HUDEP-2 (cell line): ENCODE measurements at regions not wholly inside any gene's neighbourhood (a gene's known extent, or its start where the extent isn't known, plus 50 kb on each side); places are given as distances from the start of the nearest gene placed in this dataset.

Experiments
- DNase-seq, 76 experiments: peaks; one replicate each; lab custom pipeline; 2025; ENCODE audit not compliant: unreplicated experiment in 76 of 76; lab: John Stamatoyannopoulos, UW

GRCh38 chr22:47990481-47990880 is 1228.0 kb downstream of the TBC1D22A start:
- DNase-seq: no peak

- no peak for DNase-seq
Measured at GRCh38 chr22:47987885-47988515, 1225.5 kb downstream of the TBC1D22A start.

DNA sequence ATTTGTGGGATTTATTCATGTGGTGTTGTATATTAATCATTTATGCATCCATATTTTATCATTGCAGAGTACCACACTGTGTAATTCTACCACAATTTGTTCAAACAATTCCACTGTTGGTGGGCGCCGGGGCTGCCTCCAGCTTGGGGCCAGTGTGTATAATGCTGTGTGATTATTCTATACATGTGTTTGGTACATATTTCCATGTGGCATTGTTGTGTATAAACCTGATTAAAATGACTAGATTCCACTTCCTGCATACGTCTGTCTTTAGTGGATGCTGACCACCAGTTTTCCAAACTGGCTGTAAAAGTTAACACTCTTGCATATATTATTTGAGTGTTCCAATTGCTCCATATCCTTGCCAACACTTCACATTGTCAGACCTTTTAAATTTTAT is 1213.8 kb downstream of the TBC1D22A start:
- DNase-seq: no peak

- no peak for DNase-seq
Measured at GRCh38 chr22:47967831-47968230, 1205.4 kb downstream of the TBC1D22A start.

- DNase-seq: no peak
Measured at GRCh38 chr22:47966316-47966715, 1203.9 kb downstream of the TBC1D22A start.

GRCh38 chr22:47965896-47966295 is 1203.4 kb downstream of the TBC1D22A start:
- no peak for DNase-seq

- DNase-seq: no peak
Measured at GRCh38 chr22:47965066-47965465, 1202.6 kb downstream of the TBC1D22A start.

- DNase-seq: no peak
Measured at GRCh38 chr22:47963660-47964059, 1201.2 kb downstream of the TBC1D22A start.

- no peak for DNase-seq
Measured at GRCh38 chr22:47957649-47958048, 1195.2 kb downstream of the TBC1D22A start.

- DNase-seq: no peak
Measured at GRCh38 chr22:47954107-47954506, 1191.7 kb downstream of the TBC1D22A start.

DNA sequence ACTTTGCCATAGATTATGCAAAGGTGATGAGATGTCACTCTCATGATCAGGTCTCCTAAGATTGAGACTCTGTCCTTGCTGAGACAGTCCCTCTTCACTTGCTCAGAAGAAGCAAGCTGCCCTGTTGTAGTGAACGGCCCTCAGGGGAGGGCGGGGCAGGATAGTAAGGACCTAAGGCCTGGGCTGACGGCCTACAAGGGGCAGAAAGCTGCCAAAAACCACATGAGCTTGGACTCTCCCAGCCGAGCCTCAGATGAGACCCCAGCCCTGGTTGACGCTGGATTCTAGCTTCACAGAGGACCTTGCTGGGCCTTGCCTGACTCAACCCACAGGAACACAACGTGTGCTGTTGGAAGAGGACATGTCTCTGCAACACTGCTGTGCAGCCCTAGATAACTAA is 1182.5 kb downstream of the TBC1D22A start:
- DNase-seq: no peak

GRCh38 chr22:47943729-47944700 is 1181.6 kb downstream of the TBC1D22A start:
- DNase-seq: no peak

DNA sequence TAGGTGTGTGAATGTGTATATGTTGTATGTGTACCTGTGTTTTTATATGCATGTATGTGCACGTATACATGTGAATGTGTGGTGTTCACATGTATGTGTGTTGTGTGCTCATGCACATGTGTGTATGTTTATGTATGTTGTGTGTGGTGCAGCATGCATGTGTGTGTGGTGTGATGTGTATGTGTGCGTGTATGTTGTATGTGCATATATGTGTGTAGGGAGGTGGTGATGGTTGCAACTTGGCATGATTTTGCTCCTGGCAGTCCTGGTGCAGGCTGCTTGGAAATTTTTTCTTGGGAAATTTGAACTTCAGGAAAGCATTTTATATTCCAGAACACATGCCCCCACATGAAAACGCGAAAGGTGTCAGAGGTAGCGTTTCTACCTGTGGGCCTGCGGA is 1177.8 kb downstream of the TBC1D22A start:
- no peak for DNase-seq

- no peak for DNase-seq
Measured at GRCh38 chr22:47933891-47934290, 1171.4 kb downstream of the TBC1D22A start.

GRCh38 chr22:47933226-47933625 is 1170.8 kb downstream of the TBC1D22A start:
- DNase-seq: no peak

- DNase-seq: no peak
Measured at GRCh38 chr22:47929646-47930185, 1167.3 kb downstream of the TBC1D22A start.

DNA sequence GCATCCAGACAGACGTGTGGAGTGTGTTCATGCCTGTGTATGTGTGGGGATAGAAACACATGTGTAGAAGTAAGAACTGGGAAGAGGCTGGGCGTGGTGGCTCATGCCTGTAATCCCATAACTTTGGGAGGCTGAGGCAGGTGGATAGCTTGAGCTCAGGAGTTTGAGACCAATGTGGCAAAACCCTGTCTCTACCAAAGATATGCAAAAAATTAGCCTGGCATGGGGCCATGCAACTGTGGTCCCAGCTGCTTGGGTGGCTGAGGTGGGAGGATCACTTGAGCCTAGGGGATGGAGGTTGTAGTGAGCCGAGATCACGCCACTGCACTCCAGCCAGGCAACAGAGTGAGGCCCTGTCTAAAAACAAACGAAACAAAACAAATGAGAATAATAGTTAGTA is 1166.6 kb downstream of the TBC1D22A start:
- DNase-seq: no peak

DNA sequence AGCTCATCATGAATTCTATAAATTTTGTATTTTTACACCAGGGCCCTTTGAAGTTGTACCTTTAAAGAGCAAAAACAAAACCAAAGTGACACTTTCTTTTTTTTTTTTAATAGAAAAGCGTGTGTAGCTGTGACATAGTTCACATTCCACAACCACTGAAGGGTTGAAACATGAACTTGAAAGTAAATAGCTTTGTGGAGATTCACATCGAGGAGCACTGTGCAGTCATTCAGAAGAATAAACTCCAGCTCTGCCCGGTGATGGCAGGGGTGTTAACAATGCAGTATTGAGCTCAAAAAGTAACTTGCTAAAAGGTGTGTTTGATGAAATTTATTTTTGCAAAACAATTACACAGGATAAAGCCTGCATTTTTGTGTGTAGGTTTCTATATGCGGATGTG is 1166.2 kb downstream of the TBC1D22A start:
- no peak for DNase-seq

DNA sequence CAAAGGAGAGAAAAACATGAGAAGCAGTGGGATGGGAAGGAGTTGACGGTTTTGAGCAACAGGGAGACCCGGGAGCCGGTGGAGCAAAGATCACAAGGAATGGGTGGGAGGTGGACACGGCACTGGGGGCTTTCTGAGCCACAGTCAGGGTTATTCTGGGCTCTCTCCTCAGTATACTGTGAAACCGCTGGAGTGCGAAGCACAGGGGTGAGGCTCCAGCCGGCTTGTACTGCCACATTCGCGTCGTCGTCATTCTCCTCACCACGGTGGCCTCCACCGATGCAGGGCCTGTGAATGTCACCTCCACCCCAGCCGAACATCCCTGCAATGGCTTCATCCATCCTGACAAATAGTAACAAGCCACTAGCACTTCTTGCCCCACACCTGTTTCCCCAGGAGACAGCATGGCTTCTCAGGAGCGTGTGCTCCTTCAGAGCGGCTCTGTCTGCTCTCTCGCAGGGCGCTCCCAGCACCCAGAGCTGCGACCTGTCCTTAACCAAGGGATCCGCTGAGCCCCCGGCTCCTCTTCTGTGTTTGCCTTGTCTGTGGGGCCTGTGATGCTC is 1165.3 kb downstream of the TBC1D22A start:
- no peak for DNase-seq

DNA sequence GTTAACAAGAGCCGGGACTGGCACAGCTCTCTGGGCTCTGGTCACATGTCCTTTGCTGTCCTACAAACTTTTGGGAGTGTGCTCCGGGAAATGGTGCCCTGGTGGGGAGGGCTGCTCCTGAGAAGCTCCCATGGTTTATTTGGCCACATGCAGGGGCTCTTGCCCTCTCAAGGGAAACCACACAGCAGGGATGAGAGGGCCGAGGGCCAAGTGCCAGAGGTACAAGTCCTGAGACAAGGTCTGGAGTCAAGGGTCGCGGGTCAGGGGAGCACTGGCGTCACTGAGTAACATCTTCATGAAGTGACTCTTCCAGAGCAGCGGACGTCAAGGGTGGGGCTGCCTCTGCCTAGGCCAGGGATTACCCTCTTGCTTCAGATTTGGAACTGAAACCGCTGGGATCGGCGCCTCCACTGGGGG is 1160.6 kb downstream of the TBC1D22A start:
- no peak for DNase-seq

DNA sequence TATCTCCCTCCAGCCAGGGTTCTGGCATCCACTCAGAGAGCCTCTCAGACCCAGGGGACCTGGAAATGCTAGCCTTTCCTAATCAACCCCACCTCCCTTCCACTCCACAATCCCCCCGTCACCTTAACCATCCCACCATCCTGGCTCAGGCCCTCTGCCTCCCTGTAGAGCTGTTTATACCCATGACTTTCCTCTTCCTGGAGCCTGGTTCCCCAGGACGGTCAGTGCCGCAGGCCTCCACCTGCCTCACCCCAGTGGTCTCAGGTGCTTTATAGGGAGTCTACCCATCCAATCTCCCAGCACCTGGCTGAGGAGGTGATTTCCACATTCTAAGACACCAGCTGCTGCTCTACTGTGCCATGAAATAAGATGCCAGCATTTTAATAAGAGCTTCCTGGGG is 1159.5 kb downstream of the TBC1D22A start:
- DNase-seq: no peak
